ENCODE measurements at regions not wholly inside any gene's neighbourhood (a gene's known extent, or its start where the extent isn't known, plus 50 kb on each side); places are given as distances from the start of the nearest gene placed in this dataset.
"Not testable (repeated sequence)": the region's sequence is repeated elsewhere in the genome, so short reads cannot be mapped to it uniquely, and the experiment has no call there.

DNA sequence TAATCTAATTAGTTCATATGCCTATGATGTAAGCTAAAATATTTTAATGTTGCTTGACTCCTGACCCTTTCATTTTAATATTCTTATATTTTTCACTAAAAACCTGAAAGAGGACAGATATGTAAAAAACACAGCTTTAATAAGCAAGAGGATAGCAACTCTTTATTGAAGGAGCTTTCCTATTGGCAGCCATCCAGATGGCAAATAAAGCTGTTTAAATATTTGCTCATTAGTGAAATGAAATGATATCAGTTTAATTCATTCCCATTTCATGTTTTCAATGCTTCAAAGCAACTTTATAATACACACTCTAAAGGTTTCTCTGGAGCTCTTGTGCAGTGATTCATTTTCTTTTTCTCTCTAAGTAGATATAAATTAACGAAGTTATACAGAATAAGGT, 473.4 kb downstream of the PCDH7 start:
- Mint-ChIP-seq H3K27me3 (no peaks in the 10 kb centered on the region), H3K9me3 (peaks cover 12% of the 10 kb centered on the region), H3K27ac (no peak overlapping the region), H3K36me3 (ENCODE audit: low read depth) (no peaks in the 10 kb centered on the region), H3K4me3 (no peak overlapping the region), H3K4me1 (ENCODE audit: low read depth) (no peaks in the 10 kb centered on the region)
- TF ChIP-seq, protein P1, sequence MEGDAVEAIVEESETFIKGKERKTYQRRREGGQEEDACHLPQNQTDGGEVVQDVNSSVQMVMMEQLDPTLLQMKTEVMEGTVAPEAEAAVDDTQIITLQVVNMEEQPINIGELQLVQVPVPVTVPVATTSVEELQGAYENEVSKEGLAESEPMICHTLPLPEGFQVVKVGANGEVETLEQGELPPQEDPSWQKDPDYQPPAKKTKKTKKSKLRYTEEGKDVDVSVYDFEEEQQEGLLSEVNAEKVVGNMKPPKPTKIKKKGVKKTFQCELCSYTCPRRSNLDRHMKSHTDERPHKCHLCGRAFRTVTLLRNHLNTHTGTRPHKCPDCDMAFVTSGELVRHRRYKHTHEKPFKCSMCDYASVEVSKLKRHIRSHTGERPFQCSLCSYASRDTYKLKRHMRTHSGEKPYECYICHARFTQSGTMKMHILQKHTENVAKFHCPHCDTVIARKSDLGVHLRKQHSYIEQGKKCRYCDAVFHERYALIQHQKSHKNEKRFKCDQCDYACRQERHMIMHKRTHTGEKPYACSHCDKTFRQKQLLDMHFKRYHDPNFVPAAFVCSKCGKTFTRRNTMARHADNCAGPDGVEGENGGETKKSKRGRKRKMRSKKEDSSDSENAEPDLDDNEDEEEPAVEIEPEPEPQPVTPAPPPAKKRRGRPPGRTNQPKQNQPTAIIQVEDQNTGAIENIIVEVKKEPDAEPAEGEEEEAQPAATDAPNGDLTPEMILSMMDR (IDR thresholded peaks at IDR 0.05) = no peak
- Histone ChIP-seq H3K36me3 (ENCODE audit: insufficient read depth, low read length) (no peaks in the 10 kb centered on the region), H3K27ac (ENCODE audit: low read depth in 1 of 2, low read length in 2 of 2) (no peak overlapping the region), H3K27me3 (ENCODE audit: control insufficient read depth in 1 of 2, insufficient read depth in 2 of 2, low read length in 2 of 2) (no peaks in the 10 kb centered on the region), H3K4me3 (ENCODE audit: low read length) (no peak overlapping the region), H3K9me3 (ENCODE audit: control insufficient read depth in 1 of 2, insufficient read depth in 1 of 2, low read length in 2 of 2) (peaks cover 0 to 12% of the 10 kb centered on the region in 2 experiments), H3K4me1 (ENCODE audit: insufficient read depth, low read length) (no peaks in the 10 kb centered on the region)
- ChIA-PET CTCF (no interaction called here), POLR2A (no interaction called here)
- DNase-seq = no peak
- no peak for ATAC-seq (ENCODE audit: poor library complexity)
- intact Hi-C loops (cut with DNase I, micrococcal nuclease) = no loop called here

GRCh38 chr4:31194823-31195222, 474.7 kb downstream of the PCDH7 start:
- ChIA-PET POLR2A (no interaction called here), CTCF (no interaction called here)
- Histone ChIP-seq H3K4me1 (ENCODE audit: insufficient read depth, low read length) (no peaks in the 10 kb centered on the region), H3K27ac (ENCODE audit: low read depth in 1 of 2, low read length in 2 of 2) (no peak overlapping the region), H3K27me3 (ENCODE audit: control insufficient read depth in 1 of 2, insufficient read depth in 2 of 2, low read length in 2 of 2) (no peaks in the 10 kb centered on the region), H3K36me3 (ENCODE audit: insufficient read depth, low read length) (no peaks in the 10 kb centered on the region), H3K9me3 (ENCODE audit: control insufficient read depth in 1 of 2, insufficient read depth in 1 of 2, low read length in 2 of 2) (peaks cover 0 to 19% of the 10 kb centered on the region in 2 experiments), H3K4me3 (ENCODE audit: low read length) (no peak overlapping the region)
- no peaks in the 10 kb centered on the region for H3K27me3 Mint-ChIP-seq
- intact Hi-C loops (cut with DNase I, micrococcal nuclease) = no loop called here
- H3K9me3 Mint-ChIP-seq = peaks cover 15% of the 10 kb centered on the region
- H3K36me3 Mint-ChIP-seq (ENCODE audit: low read depth) = no peaks in the 10 kb centered on the region
- ATAC-seq (ENCODE audit: poor library complexity) = no peak
- no peak overlapping the region for H3K27ac Mint-ChIP-seq
- DNase-seq = no peak
- no peak overlapping the region for H3K4me3 Mint-ChIP-seq
- H3K4me1 Mint-ChIP-seq (ENCODE audit: low read depth) = no peaks in the 10 kb centered on the region
- TF ChIP-seq, protein P1 (IDR thresholded peaks at IDR 0.05) = no peak

GRCh38 chr4:31199644-31200043, 479.5 kb downstream of the PCDH7 start:
- H3K27ac ChIP-seq (ENCODE audit: low read depth in 1 of 2, low read length in 2 of 2) = no peak overlapping the region
- H3K4me3 Mint-ChIP-seq = no peak overlapping the region

DNA sequence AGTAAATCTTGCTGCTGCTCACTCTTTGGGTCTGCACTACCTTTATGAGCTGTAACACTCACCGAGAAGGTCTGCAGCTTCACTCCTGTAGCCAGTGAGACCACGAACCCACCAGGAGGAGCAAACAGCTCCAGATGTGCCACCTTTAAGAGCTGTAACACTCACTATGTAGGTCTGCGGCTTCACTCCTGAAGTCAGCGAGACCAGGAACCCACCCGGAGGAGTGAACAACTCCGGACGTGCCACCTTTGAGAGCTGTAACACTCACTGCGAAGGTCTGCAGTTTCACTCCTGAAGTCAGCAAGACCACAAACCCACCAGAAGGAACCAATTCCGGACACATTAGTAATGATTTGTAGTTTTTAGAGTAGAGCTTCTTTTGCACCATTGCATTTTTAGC, 481.9 kb downstream of the PCDH7 start:
- H3K4me3 ChIP-seq (ENCODE audit: low read length); H3K27ac Mint-ChIP-seq; H3K36me3 ChIP-seq (ENCODE audit: insufficient read depth, low read length); intact Hi-C loops (cut with DNase I, micrococcal nuclease); CTCF ChIA-PET; POLR2A ChIA-PET; H3K27me3 Mint-ChIP-seq; ATAC-seq (ENCODE audit: poor library complexity); DNase-seq; H3K4me1 ChIP-seq (ENCODE audit: insufficient read depth, low read length); H3K36me3 Mint-ChIP-seq (ENCODE audit: low read depth); H3K4me3 Mint-ChIP-seq; H3K27ac ChIP-seq (ENCODE audit: low read depth in 1 of 2, low read length in 2 of 2); H3K4me1 Mint-ChIP-seq (ENCODE audit: low read depth); H3K27me3 ChIP-seq (ENCODE audit: control insufficient read depth in 1 of 2, insufficient read depth in 2 of 2, low read length in 2 of 2): not testable (repeated sequence)
- peaks cover 10% of the 10 kb centered on the region for H3K9me3 Mint-ChIP-seq
- peaks cover 0 to 19% of the 10 kb centered on the region in 2 experiments for H3K9me3 ChIP-seq (ENCODE audit: control insufficient read depth in 1 of 2, insufficient read depth in 1 of 2, low read length in 2 of 2)

More at GRCh38 chr4:31199644-31200043, 479.5 kb downstream of the PCDH7 start:
- H3K27me3 Mint-ChIP-seq = no peaks in the 10 kb centered on the region
- H3K4me1 ChIP-seq (ENCODE audit: insufficient read depth, low read length) = no peaks in the 10 kb centered on the region
- no peaks in the 10 kb centered on the region for H3K4me1 Mint-ChIP-seq (ENCODE audit: low read depth)
- no peak overlapping the region for H3K4me3 ChIP-seq (ENCODE audit: low read length)
- intact Hi-C loops (cut with DNase I, micrococcal nuclease) = no loop called here
- no peak for DNase-seq
- H3K9me3 ChIP-seq (ENCODE audit: control insufficient read depth in 1 of 2, insufficient read depth in 1 of 2, low read length in 2 of 2) = peaks cover 0 to 28% of the 10 kb centered on the region in 2 experiments
- CTCF ChIA-PET = no interaction called here
- no peaks in the 10 kb centered on the region for H3K36me3 ChIP-seq (ENCODE audit: insufficient read depth, low read length)
- H3K27ac Mint-ChIP-seq = no peak overlapping the region
- H3K27me3 ChIP-seq (ENCODE audit: control insufficient read depth in 1 of 2, insufficient read depth in 2 of 2, low read length in 2 of 2) = no peaks in the 10 kb centered on the region
- H3K36me3 Mint-ChIP-seq (ENCODE audit: low read depth) = no peaks in the 10 kb centered on the region
- ATAC-seq (ENCODE audit: poor library complexity) = no peak
- peaks cover 17% of the 10 kb centered on the region for H3K9me3 Mint-ChIP-seq
- TF ChIP-seq, protein P1 (IDR thresholded peaks at IDR 0.05) = no peak
- POLR2A ChIA-PET = no interaction called here
